Mesenteric fat pad (tissue), 1 donor: ENCODE measurements at regions not wholly inside any gene's neighbourhood (a gene's known extent, or its start where the extent isn't known, plus 50 kb on each side); places are given as distances from the start of the nearest gene placed in this dataset.

ENCODE experiments used
- DNase-seq: peaks from one replicate; pipeline ENCODE4 v3.0.0-alpha.2; 2020; ENCODE audit warnings: low spot score
- donor health status: DM: yes; HTN: yes; CAD: no.

DNA sequence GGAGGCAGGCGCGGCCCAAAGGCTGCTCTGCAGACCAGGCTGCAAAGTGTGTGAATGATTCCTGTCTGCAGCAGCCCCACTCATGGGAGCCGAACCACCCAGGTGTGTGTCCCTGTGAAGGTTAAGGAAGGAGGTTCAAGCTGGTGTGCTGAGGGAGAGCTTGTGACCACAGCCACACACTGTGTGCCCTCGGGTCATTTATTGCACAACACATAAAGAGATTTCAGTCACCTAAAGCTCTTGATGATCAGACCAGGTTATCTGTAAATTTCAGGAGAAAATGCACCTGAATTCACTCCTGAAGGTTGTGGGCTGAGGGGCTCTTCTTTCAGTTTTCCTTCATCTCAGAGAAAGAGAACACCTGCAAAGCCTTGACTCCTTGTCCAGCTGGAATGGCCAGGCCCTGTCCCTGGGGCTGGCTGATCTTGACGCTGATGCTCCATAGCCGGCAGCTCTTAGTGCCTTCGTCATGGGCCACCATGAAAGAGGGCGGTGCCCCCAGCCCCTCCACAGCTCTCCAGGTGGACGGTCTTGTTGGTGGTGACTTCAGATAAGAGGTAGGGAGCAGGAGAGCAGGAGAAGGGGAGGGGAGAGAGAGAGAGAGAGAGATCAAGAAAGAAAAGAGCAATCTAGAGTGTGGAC lies 110.8 kb upstream of the C1QTNF9B start:
- DNase-seq, result no peak

- DNase-seq, result no peak
Observed at GRCh38 chr13:24008679-24009078, 111.4 kb upstream of the C1QTNF9B start.

GRCh38 chr13:24011266-24011665 lies 114.0 kb upstream of the C1QTNF9B start:
- no peak for DNase-seq

GRCh38 chr13:24012648-24013047 lies 115.3 kb upstream of the C1QTNF9B start:
- no peak for DNase-seq

GRCh38 chr13:24013189-24013588 lies 115.9 kb upstream of the C1QTNF9B start:
- DNase-seq, result no peak

DNA sequence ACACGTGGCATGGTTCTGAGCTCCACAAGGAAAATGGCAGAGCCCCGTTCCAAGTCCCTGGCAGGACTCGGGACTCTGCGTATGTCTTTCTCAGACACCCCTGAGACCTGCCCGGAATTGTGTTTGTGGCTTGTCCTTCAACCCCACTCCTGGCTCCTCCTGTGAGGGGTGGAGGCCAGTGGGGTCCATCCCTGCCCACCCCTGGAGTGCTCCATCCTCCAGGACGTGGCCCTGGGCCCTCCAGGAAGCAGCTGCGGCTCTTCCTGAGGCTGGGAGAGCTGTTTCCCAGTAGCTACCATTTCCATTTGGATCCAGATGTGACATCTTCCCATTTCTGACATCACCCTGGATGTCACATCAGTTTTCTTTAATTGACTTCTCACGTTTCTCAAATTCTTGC lies 118.7 kb upstream of the C1QTNF9B start:
- DNase-seq, result no peak

GRCh38 chr13:24022568-24022967 lies 125.3 kb upstream of the C1QTNF9B start:
- no peak for DNase-seq

DNA sequence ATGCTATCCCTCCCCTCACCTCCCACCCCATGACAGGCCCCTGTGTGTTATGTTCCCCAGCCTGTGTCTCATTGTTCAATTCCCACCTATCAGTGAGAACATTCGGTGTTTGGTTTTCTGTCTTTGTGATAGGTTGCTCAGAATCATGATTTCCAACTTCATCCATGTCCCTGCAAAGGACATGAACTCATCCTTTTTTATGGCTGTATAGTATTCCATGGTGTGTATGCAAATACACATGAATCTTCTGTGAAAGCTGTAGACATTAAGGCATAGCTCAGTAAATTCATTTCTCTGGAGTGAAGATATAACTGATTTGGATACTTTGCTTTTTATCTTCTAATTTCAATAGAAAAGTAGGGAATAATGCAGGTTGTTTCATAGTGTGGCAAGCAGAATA lies 125.8 kb upstream of the C1QTNF9B start:
- no peak for DNase-seq

GRCh38 chr13:24027494-24027893 lies 130.2 kb upstream of the C1QTNF9B start:
- DNase-seq, result no peak

- no peak for DNase-seq
Observed at GRCh38 chr13:24032252-24032651, 128.3 kb upstream of the SPATA13 start.

- no peak for DNase-seq
Observed at GRCh38 chr13:24032674-24033073, 127.8 kb upstream of the SPATA13 start.

- no peak for DNase-seq
Observed at GRCh38 chr13:24033527-24034302, 126.8 kb upstream of the SPATA13 start.

DNA sequence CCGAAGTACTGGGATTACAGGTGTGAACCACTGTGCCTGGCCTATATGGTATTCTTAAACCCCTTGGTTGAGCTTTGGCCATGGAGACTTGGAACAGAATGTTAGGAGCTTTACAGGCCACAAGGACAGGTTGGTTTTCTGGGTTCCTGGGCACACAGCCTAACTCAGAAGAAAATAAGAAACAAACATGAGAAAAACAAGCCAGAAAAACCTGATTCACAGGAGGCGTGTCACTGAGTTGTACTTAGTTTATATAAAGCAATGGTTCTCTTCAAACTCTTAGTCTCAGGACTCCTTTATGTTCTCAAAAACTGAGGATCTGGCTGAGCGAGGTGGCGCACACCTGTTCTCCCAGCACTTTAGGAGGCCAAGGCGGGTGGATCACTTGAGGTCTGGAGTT lies 125.1 kb upstream of the SPATA13 start:
- no peak for DNase-seq

GRCh38 chr13:24036115-24036514 lies 124.4 kb upstream of the SPATA13 start:
- DNase-seq, result no peak

DNA sequence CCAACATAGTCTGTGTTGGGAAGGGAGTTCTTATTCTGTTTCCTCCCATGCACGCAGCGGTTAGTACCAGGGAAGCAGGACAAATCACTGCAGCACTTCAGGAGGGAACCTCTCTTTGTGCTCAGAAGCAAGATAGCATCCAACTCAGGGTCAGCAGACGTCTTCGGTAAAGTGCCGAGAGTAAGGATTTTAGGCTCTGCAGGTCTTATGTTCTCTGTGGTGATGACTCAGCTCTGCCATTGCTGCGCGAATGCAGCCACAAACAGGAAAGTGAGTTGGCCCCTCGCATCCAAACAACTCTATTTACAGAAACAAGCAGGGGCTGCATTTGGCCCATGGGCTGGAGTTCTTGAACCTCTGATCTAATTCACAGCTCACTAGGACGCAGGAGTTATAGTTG lies 122.1 kb upstream of the SPATA13 start:
- DNase-seq, result no peak

- DNase-seq, result no peak
Observed at GRCh38 chr13:24038841-24039330, 121.6 kb upstream of the SPATA13 start.

GRCh38 chr13:24039621-24040475 lies 120.7 kb upstream of the SPATA13 start:
- DNase-seq, result no peak

DNA sequence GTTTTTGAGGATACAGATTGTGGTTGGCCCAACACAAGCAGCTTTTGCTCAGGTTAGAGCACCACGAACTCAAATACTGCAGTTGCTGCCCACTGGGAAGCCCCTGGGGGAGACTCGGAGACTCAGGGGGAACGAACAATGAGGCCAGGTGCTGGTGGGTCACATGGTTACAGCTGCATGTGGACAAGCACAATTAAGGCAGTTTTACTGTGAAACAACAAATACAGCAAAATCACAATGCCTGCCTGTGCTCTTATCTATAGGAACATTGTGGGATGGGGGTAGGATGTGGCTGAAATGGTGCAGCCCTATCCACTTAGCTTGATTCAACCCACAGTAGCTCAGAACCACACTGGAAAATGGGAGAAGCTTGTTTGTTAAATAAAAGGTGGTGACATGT lies 119.7 kb upstream of the SPATA13 start:
- no peak for DNase-seq

DNA sequence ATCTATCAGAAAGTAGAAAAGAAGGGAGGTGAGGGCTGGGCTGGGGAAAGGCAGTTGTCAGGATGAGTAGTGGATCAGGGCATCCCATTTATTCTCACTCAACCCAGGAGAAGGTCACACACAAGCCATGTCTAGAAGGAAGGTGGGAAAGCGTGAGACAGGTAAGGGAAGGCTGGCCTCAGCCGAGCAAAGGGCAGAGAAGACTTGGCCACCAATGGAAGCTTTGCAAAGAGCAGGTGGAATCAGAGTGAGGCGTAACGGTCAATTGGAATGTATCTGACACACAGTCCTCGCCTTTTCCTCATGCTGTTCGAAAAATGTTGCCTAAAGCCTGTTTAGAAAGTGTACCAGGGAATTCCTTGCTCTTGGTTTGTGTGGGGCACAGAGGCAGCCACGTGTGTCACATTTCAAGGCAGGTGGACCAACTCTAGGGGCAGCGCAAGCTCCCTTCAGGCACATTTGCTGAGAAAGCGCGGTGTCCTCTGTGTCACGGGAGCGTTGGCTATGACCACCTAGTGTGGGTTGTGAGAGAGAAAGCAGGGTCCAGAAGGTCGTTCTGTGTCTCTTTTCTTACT lies 118.8 kb upstream of the SPATA13 start:
- DNase-seq, result no peak

DNA sequence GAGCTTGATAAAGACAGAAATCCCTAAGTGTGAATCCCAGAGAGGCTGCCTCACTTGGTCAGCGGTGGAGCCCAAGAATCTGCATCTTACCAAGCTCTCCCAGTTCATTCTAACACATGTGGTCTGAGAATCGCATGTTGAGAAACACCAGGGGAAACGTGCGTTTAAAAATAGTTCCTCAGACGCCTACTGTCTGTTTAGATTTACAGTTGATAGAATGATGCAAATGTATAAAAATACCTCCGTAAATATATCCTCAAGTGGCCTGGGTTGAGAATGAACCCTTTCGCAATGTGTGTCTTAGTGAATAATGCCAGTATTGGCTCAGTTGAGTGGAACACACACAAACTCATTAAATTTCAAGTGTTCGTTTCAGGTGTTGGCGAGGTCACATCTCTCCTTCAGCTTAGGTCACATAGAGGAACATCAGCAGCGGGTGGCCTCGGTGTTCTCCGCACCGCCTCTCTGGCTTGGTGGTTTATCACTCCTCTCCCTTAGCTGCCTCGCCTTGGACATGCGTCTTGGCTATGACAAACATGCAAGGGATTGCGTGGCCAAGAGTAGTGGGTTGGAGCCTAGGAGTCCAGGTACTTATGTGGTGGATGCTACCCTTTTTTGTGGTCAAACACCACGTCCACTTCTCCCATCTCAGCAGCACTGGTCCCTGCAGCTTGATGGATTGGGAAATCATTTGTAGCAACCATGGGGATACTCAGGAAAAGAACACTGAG lies 117.6 kb upstream of the SPATA13 start:
- no peak for DNase-seq
